HG02840 (cell line): ENCODE measurements at regions not wholly inside any gene's neighbourhood (a gene's known extent, or its start where the extent isn't known, plus 50 kb on each side); places are given as distances from the start of the nearest gene placed in this dataset.
"Not testable (repeated sequence)": the region's sequence is repeated elsewhere in the genome, so short reads cannot be mapped to it uniquely, and the experiment has no call there.

ENCODE experiments used
- ATAC-seq: cut with Tn5 transposase; IDR thresholded peaks from one replicate; pipeline ENCODE4 v1.9.1; 2021; ENCODE audit warnings: mild to moderate bottlenecking, moderate library complexity, moderate number of reproducible peaks; ENCODE audit not compliant: unreplicated experiment, low FRiP score

DNA sequence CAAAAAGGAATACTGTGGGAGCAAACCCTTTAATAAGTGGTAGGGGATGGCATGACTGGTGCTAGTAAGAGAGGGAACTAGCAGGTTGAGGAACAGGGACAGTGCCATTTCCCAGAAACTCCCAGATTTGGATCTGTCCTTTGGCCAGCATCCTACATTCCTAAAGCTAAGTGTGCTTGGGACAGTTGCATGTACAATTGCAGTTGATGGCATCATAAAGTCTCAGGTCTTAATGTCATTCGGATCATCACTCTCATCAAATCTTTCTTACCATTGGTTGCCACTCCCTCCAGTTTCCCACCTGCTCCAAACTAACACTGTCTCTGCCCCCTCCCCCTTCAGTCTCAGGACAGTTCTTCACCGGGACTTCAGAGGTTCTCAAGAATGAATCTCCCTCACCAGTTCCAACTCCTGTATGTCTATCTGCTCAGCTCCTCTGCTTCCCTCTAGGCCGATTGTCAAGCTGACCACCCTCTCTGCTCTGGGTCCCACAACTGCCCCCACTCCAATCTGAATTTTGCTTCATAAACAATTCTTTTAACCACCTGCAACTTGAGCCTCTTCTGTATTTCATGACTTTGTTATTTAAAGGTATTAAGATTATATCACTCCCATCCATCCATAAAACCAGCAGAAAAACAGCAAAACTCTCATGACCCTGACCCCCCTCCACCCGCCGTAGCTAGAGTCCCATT is 260.8 kb downstream of the CGGBP1 start:
- no peak for ATAC-seq

- no peak for ATAC-seq
Measured at GRCh38 chr3:87796843-87797185, 262.0 kb downstream of the CGGBP1 start.

- ATAC-seq: no peak
Measured at GRCh38 chr3:87796137-87796842, 262.5 kb downstream of the CGGBP1 start.

DNA sequence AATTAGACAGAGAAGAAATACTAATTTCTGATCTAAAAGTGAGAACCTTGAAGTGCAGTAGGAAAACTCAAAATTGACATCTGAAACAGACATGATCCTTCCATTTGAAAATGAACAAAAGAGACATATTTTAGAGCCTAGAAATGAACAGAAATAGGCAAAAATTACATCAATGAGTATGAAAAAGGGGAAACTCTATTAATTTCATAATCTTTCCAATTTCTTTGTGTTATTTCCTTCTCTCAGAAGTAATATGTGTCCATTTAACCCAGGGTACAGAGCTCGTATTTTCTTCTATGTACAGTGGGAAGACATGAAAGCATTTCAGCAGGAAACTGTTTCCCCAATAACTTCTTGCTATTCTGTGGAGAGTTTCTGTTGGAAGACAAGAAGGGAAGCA is 263.1 kb downstream of the CGGBP1 start:
- ATAC-seq: no peak

- ATAC-seq: no peak
Measured at GRCh38 chr3:87793337-87793877, 265.4 kb downstream of the CGGBP1 start.

GRCh38 chr3:87792534-87793336 is 266.1 kb downstream of the CGGBP1 start, which contains the start of gene HTR1F:
TSS of gene HTR1F (plus strand) at chr3:87792706.
- no peak for ATAC-seq

DNA sequence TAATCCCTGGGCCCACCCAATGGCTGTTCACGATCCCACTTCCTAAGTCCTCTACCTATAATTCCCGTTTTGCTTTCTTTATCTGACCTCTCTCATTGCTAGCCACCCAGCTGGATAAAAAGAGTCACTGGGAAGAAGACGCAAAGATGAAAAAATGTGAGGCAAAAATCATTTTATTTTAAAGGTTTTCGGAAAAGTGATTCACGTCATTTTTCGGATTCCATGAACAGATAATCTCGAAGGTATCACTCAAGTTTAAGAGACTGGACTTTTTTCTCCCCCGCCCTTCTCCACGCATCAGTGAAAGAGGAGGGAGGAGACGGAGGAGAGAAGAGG is 266.6 kb downstream of the CGGBP1 start:
- no peak for ATAC-seq

GRCh38 chr3:87791248-87792027 is 267.4 kb downstream of the CGGBP1 start:
- ATAC-seq: no peak

DNA sequence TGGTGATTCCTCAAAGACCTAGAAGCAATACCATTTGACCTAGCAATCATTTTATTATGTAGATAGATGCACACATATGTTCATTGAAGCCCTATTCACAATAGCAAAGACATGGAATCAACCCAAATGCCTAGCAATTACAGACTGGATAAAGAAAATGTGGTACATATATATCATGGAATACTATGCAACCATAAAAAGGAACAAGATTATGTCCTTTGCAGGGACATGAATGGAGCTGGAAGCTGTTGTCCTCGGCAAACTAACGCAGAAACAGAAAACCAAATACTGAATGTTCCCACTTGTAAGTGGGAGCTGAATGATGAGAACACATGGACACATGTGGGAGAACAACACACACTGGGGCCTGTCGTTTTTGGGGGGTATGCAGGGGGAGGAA is 269.8 kb downstream of the CGGBP1 start:
- not testable (repeated sequence) for ATAC-seq

DNA sequence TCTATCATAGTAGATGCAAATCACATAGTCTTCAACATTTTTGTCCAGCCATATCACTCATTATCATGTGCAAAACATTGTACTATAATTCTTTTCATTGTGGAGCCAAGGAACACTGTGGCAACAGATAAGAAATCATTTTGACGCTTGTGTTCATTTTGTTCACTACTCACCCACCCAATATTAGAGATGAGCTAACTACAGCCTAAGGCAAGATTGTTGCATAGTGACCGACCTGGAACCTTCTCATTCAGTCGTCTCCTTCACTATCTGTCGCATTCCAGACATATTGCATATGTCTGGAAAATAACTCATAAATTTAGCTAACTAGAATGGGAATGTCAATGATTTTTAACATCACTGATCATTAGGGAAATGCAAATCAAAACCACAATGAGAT is 270.3 kb downstream of the CGGBP1 start:
- ATAC-seq: no peak

DNA sequence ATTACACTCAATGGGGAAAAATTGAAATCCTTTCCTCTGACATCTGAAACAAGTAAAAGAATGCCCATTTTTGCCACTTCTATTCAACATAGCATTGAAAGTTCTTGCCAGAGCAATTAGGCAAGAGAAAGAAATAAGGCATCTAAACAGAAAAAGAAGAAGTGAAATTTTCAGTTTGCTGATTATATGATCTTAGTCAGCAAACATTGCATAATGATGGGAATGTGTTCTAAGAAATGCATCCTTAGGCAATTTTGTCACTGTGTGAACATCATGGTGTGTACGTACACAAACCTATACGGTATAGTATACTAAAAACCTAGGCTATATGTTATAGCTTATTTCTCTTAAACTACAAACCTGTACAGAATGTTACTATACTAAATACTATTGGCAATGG is 278.0 kb downstream of the CGGBP1 start:
- no peak for ATAC-seq

- no peak for ATAC-seq
Measured at GRCh38 chr3:87778876-87779275, 279.9 kb downstream of the CGGBP1 start.

- peak; percentile 92 for ATAC-seq
Measured at GRCh38 chr3:87771337-87772192, 287.2 kb downstream of the CGGBP1 start.

DNA sequence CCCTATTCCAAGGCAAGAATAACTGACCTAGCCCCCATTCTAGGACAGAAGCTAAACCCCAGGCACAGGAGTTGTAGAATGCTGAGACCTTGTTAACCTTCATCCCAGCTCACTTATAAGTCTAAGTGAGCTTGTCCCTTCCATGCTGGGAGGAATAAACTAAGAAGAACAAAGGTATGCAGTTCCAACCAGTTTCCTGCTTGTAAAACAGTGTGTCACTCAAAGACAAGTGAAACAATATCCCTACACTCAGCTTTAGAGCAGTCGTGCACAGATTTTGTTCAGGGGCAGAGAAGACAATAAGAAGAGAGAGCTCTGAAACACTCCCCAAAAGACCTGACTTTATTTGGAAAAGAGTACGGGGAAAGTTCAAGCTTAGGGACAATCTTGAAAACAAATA is 292.1 kb downstream of the CGGBP1 start:
- ATAC-seq: no peak

- no peak for ATAC-seq
Measured at GRCh38 chr3:87765256-87765655, 293.5 kb downstream of the CGGBP1 start.

DNA sequence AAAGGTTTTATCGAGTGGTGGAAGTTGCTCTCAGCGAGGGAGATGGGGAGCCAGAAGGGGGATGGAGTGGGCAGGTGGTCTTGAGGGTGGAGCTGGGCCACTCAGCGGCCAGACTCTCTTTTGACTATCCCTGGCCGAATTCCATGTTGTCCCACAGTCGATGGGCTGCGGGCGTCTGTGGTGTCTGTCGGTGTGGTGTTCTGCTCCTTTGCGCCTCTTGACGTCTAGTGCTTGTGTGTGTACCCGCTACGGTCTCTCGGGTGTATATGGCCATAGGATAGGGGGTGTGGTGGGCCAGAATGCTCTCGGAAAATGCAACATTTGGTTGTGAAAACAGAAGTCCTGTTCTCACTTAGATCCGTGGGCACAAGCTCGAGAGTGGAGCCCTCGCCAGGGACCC is 297.0 kb downstream of the CGGBP1 start:
- no peak for ATAC-seq

DNA sequence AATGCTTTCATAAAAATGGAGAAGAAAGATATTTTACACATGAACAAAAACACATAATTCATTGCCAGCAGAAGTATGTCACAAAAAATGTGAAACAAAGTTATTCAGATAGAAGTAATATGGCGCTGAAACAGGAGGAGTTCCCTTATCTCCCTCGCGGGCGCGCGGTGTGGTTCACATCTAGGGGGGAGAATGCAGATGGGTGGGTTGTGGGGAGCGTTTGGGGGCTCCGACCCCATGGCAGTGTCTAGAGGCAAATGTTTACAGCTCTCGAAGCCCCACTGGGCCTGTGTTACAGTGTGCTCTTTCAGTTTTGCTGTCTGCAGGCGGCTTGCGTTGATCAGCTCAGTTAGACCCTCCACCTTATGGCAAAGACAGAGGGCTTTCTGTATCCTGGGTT is 297.5 kb downstream of the CGGBP1 start:
- ATAC-seq: no peak

- ATAC-seq: no peak
Measured at GRCh38 chr3:87756616-87757015, 302.2 kb downstream of the CGGBP1 start.

DNA sequence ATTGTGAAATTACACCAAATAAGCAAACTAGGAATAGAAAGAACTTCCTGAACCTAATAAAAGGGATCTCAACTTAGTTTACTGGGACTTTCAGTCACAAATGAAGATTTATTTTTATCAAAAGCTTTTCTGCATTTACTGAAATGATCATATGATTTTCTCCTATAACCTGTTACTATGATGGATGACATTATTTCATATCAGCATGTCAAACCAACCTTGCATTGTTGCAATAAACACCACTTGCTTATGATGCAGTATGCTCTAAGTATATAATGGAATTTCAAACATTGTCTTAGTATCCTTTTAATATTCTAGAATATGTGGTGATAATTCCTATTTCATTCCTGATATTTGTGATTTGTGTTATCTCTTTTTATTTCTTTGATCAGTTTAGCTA is 303.0 kb downstream of the CGGBP1 start:
- ATAC-seq: no peak

DNA sequence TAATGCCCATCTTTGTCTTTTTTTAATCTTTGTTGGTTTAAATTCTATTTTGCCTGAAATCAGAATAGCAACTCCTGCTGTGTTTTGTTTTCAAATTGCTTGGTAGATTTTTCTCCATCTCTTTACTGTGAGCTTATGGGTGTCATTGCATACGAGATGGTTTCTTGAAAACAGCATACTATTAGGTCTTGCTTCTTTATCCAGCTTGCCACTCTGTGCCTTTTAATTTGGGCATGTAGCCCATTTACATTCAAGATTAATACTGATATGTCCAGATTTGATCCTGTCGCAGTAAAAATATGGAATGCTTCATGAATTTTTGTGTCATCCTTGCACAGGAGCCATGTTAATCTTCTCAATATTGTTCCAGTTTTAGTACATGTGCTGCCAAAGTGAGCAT is 316.6 kb downstream of the CGGBP1 start:
- ATAC-seq: no peak
